GM18507 (cell line): ENCODE measurements at regions not wholly inside any gene's neighbourhood (a gene's known extent, or its start where the extent isn't known, plus 50 kb on each side); places are given as distances from the start of the nearest gene placed in this dataset.
A peak's percentile ranks its signal among the peaks of the same experiment; 100 is the strongest.
"Not testable (repeated sequence)": the region's sequence is repeated elsewhere in the genome, so short reads cannot be mapped to it uniquely, and the experiment has no call there.

Experiments
- DNase-seq: peaks from one replicate; pipeline ENCODE4 v3.0.0; 2011; ENCODE audit warnings: low read depth; ENCODE audit not compliant: insufficient read length; ENCODE audit errors: extremely low spot score
- FAIRE-seq: peaks from 2 replicates; lab custom pipeline; 2011; peaks lifted over from hg19 to GRCh38; lab: Jason Lieb, UNC

- DNase-seq (no peak), FAIRE-seq (no peak)
Observed at GRCh38 chr11:80746300-80746699, 1305.5 kb upstream of the TENM4 start.

- FAIRE-seq, result no peak
- DNase-seq, result no peak
Observed at GRCh38 chr11:80745416-80745815, 1304.6 kb upstream of the TENM4 start.

- DNase-seq (no peak), FAIRE-seq (no peak)
Observed at GRCh38 chr11:80733790-80734189, 1293.0 kb upstream of the TENM4 start.

GRCh38 chr11:80733361-80733760 lies 1292.5 kb upstream of the TENM4 start:
- DNase-seq, result no peak
- no peak for FAIRE-seq

DNA sequence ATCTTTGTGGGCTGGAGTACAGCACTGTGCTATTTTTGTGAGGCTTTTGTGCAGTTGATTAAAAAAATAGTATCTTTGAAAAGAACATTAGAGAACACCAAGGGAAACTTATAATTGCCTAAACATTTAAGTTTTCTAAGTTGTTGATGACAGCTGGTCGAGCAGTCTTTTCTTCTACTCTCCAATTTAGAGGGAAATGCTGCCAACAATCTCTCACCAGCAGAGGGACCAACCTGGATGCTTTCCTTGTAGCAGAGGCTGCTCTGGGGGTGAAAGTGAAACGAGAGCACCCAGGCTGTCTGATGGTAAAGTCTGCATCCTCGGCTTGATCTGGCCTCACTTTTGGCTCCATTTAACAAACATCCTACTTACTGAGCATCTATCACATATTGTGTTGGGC lies 1286.5 kb upstream of the TENM4 start:
- DNase-seq (no peak), FAIRE-seq (peak; percentile 76)

- DNase-seq (no peak), FAIRE-seq (no peak)
Observed at GRCh38 chr11:80726236-80726635, 1285.4 kb upstream of the TENM4 start.

- no peak for FAIRE-seq
Observed at GRCh38 chr11:80724366-80724765, 1283.5 kb upstream of the TENM4 start.

GRCh38 chr11:80722629-80723028 lies 1281.8 kb upstream of the TENM4 start:
- no peak for FAIRE-seq
- no peak for DNase-seq

More at GRCh38 chr11:80724366-80724765, 1283.5 kb upstream of the TENM4 start:
- no peak for DNase-seq

DNA sequence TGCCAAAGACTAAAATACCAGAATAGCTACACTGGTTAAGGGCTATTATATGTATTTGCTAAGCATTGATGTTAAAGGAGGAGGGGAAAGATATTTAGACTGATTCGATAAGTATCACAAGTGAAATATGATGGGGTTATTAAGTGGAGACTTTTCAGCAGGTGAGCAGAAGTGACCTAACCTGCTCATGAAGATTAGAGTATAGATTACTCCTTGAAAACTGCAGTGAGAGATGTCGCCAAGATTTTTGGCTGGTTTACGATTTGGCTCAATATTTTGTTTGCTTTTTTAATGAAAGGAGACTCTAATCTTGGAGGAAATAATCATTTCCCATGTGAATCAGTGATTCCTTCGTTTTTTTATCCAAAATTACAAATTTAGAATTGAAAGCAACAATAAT lies 1279.5 kb upstream of the TENM4 start:
- FAIRE-seq, result no peak
- no peak for DNase-seq

GRCh38 chr11:80719292-80719646 lies 1278.4 kb upstream of the TENM4 start:
- FAIRE-seq, result no peak
- DNase-seq, result no peak

GRCh38 chr11:80718611-80719291 lies 1277.9 kb upstream of the TENM4 start:
- FAIRE-seq (no peak), DNase-seq (no peak)

DNA sequence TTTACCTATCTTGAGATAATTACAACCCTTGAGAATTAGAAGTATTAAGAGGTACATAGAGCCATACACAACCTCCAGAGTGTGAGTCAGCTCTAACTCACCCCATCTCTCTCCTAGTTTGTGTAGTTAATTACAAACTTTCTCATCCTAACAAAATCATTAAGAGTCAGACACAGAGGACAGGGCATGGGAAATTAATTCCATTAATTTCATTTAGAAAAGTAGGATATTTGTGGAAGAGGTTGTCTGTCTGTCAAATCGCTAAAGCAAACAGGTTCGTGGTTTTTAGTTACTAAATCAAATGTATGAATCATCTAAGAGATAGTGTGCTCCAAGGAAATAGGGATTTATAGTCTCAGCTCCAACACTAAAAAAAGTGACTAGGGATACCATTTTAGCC lies 1261.4 kb upstream of the TENM4 start:
- no peak for DNase-seq
- no peak for FAIRE-seq

DNA sequence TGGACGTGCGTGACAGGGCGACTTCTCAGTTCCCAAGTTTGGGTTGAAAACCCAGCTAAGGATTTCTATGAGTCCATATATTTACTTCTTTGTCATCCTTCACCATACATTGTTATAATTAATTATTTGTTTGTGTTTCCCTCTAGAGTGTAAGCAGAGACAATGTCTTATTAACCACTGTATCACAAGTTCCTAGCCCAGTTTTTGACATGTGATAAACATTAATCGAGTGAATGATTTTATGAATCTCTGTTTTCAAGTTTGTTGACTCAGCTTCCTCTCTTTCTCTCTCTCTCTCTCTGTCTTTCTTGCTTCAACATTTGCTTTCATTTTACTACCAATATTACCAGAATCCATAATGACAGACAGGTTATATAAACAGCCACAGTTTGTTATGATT lies 1259.6 kb upstream of the TENM4 start:
- no peak for DNase-seq
- no peak for FAIRE-seq

- not testable (repeated sequence) for DNase-seq, FAIRE-seq
Observed at GRCh38 chr11:80699406-80700177, 1258.8 kb upstream of the TENM4 start.

DNA sequence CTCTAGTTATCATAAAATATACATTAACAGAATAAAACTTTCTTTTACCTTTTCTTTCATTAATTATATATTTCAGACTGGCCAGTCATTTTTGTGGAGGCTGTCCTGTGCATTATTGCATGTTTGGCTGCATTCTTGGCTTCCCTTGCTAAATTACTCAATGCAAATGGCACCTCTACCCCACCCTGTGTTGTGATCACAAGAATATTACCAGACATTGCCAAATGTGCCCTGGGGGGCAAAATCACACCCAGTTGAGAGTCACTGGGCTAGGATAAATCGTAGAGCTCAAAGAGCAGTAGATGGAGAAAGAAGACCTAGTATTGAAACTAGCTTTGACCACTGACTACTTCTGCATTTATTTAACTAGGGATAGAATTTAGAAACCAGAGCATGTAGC lies 1257.8 kb upstream of the TENM4 start:
- no peak for DNase-seq
- FAIRE-seq, result no peak

GRCh38 chr11:80694385-80694784 lies 1253.6 kb upstream of the TENM4 start:
- FAIRE-seq, result no peak

GRCh38 chr11:80687941-80688340 lies 1247.1 kb upstream of the TENM4 start:
- FAIRE-seq, result no peak

More at GRCh38 chr11:80694385-80694784, 1253.6 kb upstream of the TENM4 start:
- no peak for DNase-seq

DNA sequence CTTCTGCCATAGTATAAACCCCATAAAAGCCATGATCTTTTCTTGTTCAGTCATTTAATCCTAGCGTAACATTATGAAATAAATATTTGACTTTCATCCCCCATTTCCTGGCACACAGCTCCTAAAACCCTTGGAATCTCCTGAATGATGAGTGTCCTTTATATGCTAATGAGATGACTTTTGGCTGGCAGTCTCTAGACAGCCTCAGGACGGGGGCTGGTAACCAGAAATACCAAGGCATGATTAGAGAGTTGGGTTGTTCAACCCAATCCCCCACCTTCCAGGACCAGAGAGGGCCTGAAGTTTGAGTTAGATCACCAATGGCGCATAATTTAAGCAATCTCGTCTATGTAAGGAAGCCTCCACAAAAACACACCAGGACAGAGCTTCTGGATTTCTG lies 1246.1 kb upstream of the TENM4 start:
- FAIRE-seq, result no peak

More at GRCh38 chr11:80687941-80688340, 1247.1 kb upstream of the TENM4 start:
- DNase-seq, result no peak

GRCh38 chr11:80673566-80673965 lies 1232.7 kb upstream of the TENM4 start:
- DNase-seq (no peak), FAIRE-seq (no peak)

More for the DNA sequence above, 1246.1 kb upstream of the TENM4 start:
- no peak for DNase-seq

- no peak for DNase-seq
- FAIRE-seq, result no peak
Observed at GRCh38 chr11:80669620-80670019, 1228.8 kb upstream of the TENM4 start.

- DNase-seq, result no peak
- FAIRE-seq, result no peak
Observed at GRCh38 chr11:80668039-80668438, 1227.2 kb upstream of the TENM4 start.
